GM12891 (cell line): ENCODE measurements at regions not wholly inside any gene's neighbourhood (a gene's known extent, or its start where the extent isn't known, plus 50 kb on each side); places are given as distances from the start of the nearest gene placed in this dataset.

Experiments
- POLR2A ChIP-seq: IDR thresholded peaks from 2 replicates; pipeline ENCODE4 v1.6.1; 2011; ENCODE audit warnings: low read depth, low read length, control low read depth
- TAF1 ChIP-seq: IDR thresholded peaks from 2 replicates; pipeline ENCODE4 v1.6.1; 2011; ENCODE audit warnings: low read depth, low read length, control low read depth

- TF ChIP-seq POLR2A, result no peak
- no peak for TF ChIP-seq TAF1
These were observed 115.4 kb downstream of the KIF4B start for GRCh38 chr5:155128786-155129512.
